HFFc6 (cell line): ENCODE measurements at regions not wholly inside any gene's neighbourhood (a gene's known extent, or its start where the extent isn't known, plus 50 kb on each side); places are given as distances from the start of the nearest gene placed in this dataset.

Source experiments
- DNase-seq: peaks from one replicate; pipeline ENCODE4 v3.0.0-alpha.2; 2018
- H3K27ac Mint-ChIP-seq: 2 replicates; pipeline ENCODE4 v1.8.0; 2020; ENCODE audit warnings: mild to moderate bottlenecking, mixed read lengths
- H3K27me3 Mint-ChIP-seq: 2 replicates; pipeline ENCODE4 v1.8.0; 2021; ENCODE audit warnings: mild to moderate bottlenecking, moderate library complexity, mixed read lengths; ENCODE audit not compliant: insufficient read depth
- H3K36me3 Mint-ChIP-seq: 2 replicates; pipeline ENCODE4 v1.8.0; 2021; ENCODE audit warnings: low read depth, mixed read lengths
- H3K4me1 Mint-ChIP-seq: 2 replicates; pipeline ENCODE4 v1.8.0; 2020; ENCODE audit warnings: low read depth, mixed read lengths
- H3K4me3 Mint-ChIP-seq: 2 replicates; pipeline ENCODE4 v1.8.0; 2020; ENCODE audit warnings: mild to moderate bottlenecking, moderate library complexity, mixed read lengths
- H3K9me3 Mint-ChIP-seq: 2 replicates; pipeline ENCODE4 v1.8.0; 2020; ENCODE audit warnings: mild to moderate bottlenecking, mixed read lengths
- TF ChIP-seq, protein P1 (sequence below): fragments of 200-600 bp; sonication (generic); IDR thresholded peaks from 2 replicates; pipeline ENCODE4 v1.5.0; 2021; ENCODE audit warnings: antibody characterized with exemption, mild to moderate bottlenecking

DNA sequence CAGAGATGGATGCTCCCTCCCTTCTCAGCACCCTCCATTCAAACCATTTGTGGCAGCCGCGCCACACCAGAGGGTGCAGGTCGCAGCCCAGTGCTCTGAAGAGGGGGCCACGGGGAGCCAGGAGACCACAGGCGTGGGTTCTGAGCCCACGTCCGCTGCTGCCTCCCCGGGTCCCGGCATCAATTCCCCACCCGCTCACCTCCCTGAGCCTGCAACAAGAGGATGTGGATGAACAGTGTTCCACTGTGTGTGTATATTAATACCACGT, 120.1 kb upstream of the VSTM2B start:
- no peaks in the 10 kb centered on the region; the same call in 1 of the 2 replicates for H3K27me3 Mint-ChIP-seq
- H3K27ac Mint-ChIP-seq = no peak overlapping the region
- no peak for DNase-seq
- peaks cover 48% of the 10 kb centered on the region for H3K9me3 Mint-ChIP-seq
- TF ChIP-seq, protein P1, sequence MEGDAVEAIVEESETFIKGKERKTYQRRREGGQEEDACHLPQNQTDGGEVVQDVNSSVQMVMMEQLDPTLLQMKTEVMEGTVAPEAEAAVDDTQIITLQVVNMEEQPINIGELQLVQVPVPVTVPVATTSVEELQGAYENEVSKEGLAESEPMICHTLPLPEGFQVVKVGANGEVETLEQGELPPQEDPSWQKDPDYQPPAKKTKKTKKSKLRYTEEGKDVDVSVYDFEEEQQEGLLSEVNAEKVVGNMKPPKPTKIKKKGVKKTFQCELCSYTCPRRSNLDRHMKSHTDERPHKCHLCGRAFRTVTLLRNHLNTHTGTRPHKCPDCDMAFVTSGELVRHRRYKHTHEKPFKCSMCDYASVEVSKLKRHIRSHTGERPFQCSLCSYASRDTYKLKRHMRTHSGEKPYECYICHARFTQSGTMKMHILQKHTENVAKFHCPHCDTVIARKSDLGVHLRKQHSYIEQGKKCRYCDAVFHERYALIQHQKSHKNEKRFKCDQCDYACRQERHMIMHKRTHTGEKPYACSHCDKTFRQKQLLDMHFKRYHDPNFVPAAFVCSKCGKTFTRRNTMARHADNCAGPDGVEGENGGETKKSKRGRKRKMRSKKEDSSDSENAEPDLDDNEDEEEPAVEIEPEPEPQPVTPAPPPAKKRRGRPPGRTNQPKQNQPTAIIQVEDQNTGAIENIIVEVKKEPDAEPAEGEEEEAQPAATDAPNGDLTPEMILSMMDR = no peak
- H3K4me1 Mint-ChIP-seq = no peaks in the 10 kb centered on the region
- H3K4me3 Mint-ChIP-seq = no peak overlapping the region
- H3K36me3 Mint-ChIP-seq = no peaks in the 10 kb centered on the region

DNA sequence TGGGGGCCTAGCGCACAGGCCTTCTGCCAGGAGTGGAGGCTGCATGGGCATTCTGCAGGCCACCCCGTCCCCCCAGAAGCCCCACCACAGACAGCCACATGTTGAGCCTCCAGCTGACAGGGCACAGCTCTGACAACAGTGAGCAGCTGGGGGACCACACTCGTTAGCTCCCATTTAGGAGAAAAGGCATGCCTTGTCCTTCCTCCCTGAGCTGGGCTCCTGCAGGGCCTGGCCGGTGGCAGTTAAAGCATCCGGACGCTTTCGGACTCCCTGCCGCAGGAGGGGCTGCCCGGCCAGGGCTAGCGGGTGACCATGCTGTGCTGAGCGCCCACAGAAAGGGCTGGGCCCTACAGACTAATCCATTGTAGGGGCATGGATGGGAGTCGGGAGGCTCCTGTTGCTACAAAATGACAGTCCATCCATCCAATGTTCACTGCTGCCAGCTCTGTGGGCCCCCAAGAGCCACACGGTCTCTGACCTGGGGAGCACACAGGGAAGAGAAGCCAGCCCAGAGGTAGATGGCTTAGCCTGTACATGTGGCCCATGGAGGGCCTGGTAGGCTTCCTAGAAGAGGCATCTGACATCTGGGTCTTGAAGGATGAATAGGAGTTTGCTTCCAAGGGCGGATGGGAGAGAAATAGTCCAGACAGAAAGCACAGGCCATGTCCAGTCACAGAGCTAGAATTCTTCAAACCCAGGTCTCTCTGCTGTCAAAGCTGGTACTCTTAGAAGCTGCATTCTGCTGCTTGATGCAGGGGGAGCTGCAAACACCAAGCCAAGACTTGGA, 116.5 kb upstream of the VSTM2B start:
- Mint-ChIP-seq H3K4me3 (no peak overlapping the region), H3K4me1 (no peaks in the 10 kb centered on the region), H3K27me3 (peaks cover 2% of the 10 kb centered on the region; the same call in 1 of the 2 replicates), H3K36me3 (no peaks in the 10 kb centered on the region; the same call in 1 of the 2 replicates), H3K9me3 (peaks cover 60% of the 10 kb centered on the region), H3K27ac (no peak overlapping the region)
- TF ChIP-seq, protein P1 = no peak
- no peak for DNase-seq

GRCh38 chr19:29410601-29411000, 115.2 kb upstream of the VSTM2B start:
- peaks cover 63% of the 10 kb centered on the region for H3K9me3 Mint-ChIP-seq
- no peak overlapping the region for H3K27ac Mint-ChIP-seq

GRCh38 chr19:29411113-29411581, 114.6 kb upstream of the VSTM2B start:
- TF ChIP-seq, protein P1 = no peak
- Mint-ChIP-seq H3K9me3 (peaks cover 63% of the 10 kb centered on the region), H3K27me3 (peaks cover 2% of the 10 kb centered on the region; the same call in 1 of the 2 replicates), H3K4me1 (no peaks in the 10 kb centered on the region), H3K36me3 (no peaks in the 10 kb centered on the region; the same call in 1 of the 2 replicates), H3K4me3 (no peak overlapping the region), H3K27ac (no peak overlapping the region)
- DNase-seq = no peak

More at GRCh38 chr19:29410601-29411000, 115.2 kb upstream of the VSTM2B start:
- TF ChIP-seq, protein P1 = no peak
- Mint-ChIP-seq H3K36me3 (no peaks in the 10 kb centered on the region; the same call in 1 of the 2 replicates), H3K4me3 (no peak overlapping the region), H3K27me3 (peaks cover 2% of the 10 kb centered on the region; the same call in 1 of the 2 replicates), H3K4me1 (no peaks in the 10 kb centered on the region)
- DNase-seq = no peak

GRCh38 chr19:29413435-29413834, 112.4 kb upstream of the VSTM2B start:
- Mint-ChIP-seq H3K4me3 (no peak overlapping the region), H3K27me3 (peaks cover 2% of the 10 kb centered on the region; the same call in 1 of the 2 replicates), H3K36me3 (no peaks in the 10 kb centered on the region; the same call in 1 of the 2 replicates), H3K9me3 (peaks cover 58% of the 10 kb centered on the region), H3K27ac (no peak overlapping the region), H3K4me1 (no peaks in the 10 kb centered on the region)
- TF ChIP-seq, protein P1 = no peak
- DNase-seq = no peak
